Left ventricle myocardium inferior (tissue), 1 donor: ENCODE measurements at regions not wholly inside any gene's neighbourhood (a gene's known extent, or its start where the extent isn't known, plus 50 kb on each side); places are given as distances from the start of the nearest gene placed in this dataset.

Experiments used
- DNase-seq: peaks from one replicate; pipeline ENCODE4 v3.0.0-alpha.2; 2020
- H3K27ac ChIP-seq: fragments of 200-600 bp; replicated peaks from 2 replicates; pipeline ENCODE4 v1.8.0; 2021
- H3K27me3 ChIP-seq: fragments of 200-600 bp; 2 replicates; pipeline ENCODE4 v1.8.0; 2021; ENCODE audit warnings: low read depth
- H3K36me3 ChIP-seq: fragments of 200-600 bp; 2 replicates; pipeline ENCODE4 v1.8.0; 2021
- H3K4me1 ChIP-seq: fragments of 200-600 bp; 2 replicates; pipeline ENCODE4 v1.8.0; 2021
- H3K4me3 ChIP-seq: fragments of 200-600 bp; 2 replicates; pipeline ENCODE4 v1.8.0; 2021; ENCODE audit warnings: mild to moderate bottlenecking, moderate library complexity
- H3K9me3 ChIP-seq: fragments of 200-600 bp; replicated peaks from 2 replicates; pipeline ENCODE4 v1.8.0; 2021
- intact Hi-C: fragments of 100-400 bp; cut with micrococcal nuclease; formaldehyde crosslinking; loops from one replicate; pipeline ENCODE4 v1.11.0; 2022
- TF ChIP-seq, protein P1 (sequence below): fragments of 200-600 bp; IDR thresholded peaks from 2 replicates; pipeline ENCODE4 v1.8.0; 2021; ENCODE audit warnings: antibody characterized with exemption, mild to moderate bottlenecking, borderline replicate concordance
- donor health status: DM: no; HTN: yes; CAD: no; lungs with severe emphysema.

DNA sequence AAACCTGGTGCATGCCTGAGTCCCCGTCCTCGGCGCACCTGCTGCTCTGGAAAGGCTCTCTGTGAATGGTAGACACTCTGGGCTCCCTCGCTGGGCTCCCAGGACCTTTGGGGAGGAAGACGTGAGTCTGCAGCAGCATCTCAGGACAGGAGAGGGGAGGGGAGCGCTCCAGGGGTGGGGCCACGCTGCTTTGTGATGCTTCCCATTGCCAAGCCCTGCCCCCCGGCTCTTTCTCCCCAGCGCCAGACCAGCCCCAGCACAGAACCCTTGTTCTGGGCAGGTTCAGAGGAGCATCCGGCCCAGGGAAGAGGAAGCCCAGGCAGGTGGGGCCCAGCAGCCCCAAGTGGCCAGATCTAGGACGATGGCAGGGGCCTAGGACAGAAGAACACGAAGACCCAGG lies 111.2 kb downstream of the BRD1 start:
- no peak overlapping the region for H3K27ac ChIP-seq
- peaks cover 74% of the 10 kb centered on the region for H3K27me3 ChIP-seq
- H3K4me3 ChIP-seq: no peak overlapping the region
- H3K9me3 ChIP-seq: no peaks in the 10 kb centered on the region
- H3K36me3 ChIP-seq: no peaks in the 10 kb centered on the region
- intact Hi-C loops: no loop called here
- no peak for DNase-seq
- H3K4me1 ChIP-seq: no peaks in the 10 kb centered on the region
- TF ChIP-seq, protein P1, sequence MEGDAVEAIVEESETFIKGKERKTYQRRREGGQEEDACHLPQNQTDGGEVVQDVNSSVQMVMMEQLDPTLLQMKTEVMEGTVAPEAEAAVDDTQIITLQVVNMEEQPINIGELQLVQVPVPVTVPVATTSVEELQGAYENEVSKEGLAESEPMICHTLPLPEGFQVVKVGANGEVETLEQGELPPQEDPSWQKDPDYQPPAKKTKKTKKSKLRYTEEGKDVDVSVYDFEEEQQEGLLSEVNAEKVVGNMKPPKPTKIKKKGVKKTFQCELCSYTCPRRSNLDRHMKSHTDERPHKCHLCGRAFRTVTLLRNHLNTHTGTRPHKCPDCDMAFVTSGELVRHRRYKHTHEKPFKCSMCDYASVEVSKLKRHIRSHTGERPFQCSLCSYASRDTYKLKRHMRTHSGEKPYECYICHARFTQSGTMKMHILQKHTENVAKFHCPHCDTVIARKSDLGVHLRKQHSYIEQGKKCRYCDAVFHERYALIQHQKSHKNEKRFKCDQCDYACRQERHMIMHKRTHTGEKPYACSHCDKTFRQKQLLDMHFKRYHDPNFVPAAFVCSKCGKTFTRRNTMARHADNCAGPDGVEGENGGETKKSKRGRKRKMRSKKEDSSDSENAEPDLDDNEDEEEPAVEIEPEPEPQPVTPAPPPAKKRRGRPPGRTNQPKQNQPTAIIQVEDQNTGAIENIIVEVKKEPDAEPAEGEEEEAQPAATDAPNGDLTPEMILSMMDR: no peak

DNA sequence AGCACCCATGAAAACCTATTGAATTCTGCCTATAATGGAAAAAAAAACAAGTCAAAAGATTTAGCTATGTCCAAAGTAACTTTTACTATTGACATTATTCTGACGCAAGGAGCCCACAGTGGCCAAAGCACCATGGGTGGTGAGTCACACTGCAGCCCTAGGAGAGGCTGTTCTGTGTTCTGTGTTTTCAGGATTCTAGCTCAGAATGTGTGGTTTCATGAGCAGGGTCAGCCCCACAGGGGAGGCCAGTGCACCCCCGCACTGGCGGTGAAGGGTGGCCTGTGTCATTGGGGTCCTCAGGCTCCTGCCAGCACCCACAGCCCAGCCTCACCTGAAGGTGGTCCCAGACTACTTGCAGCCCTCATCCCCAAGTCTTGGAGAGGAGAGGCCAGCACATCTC lies 112.2 kb downstream of the BRD1 start:
- H3K27me3 ChIP-seq: peaks cover 75% of the 10 kb centered on the region

DNA sequence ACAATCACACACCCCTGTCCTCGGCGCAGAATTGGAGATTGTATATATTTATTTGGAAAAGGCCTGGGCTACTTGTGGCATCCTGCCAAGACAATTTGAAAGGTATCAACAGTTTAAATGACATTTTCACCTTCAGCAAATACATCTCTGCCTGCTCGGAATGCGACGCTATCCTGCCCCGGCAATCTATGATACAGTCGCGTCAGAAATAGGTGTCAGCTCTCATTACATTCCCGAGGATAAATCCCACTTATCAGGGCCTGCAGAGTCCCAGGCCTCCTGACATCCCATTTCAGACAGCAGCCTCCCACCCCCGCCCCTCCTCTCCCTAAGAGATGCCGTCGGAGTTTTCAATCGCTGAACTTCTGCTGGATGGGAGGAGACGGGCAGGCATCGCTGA lies 114.7 kb downstream of the BRD1 start:
- no peaks in the 10 kb centered on the region for H3K36me3 ChIP-seq
- no peak overlapping the region for H3K4me3 ChIP-seq
- intact Hi-C loops: no loop called here
- no peak overlapping the region for H3K27ac ChIP-seq
- no peak for DNase-seq
- H3K27me3 ChIP-seq: peaks cover 75% of the 10 kb centered on the region
- H3K4me1 ChIP-seq: no peaks in the 10 kb centered on the region
- TF ChIP-seq, protein P1: no peak
- H3K9me3 ChIP-seq: peaks cover 28% of the 10 kb centered on the region

More for the DNA sequence above, 112.2 kb downstream of the BRD1 start:
- H3K27ac ChIP-seq: no peak overlapping the region
- no peak for DNase-seq
- TF ChIP-seq, protein P1: no peak
- intact Hi-C loops: no loop called here
- H3K9me3 ChIP-seq: peaks cover 3% of the 10 kb centered on the region
- H3K4me3 ChIP-seq: no peak overlapping the region
- no peaks in the 10 kb centered on the region for H3K4me1 ChIP-seq
- H3K36me3 ChIP-seq: no peaks in the 10 kb centered on the region

DNA sequence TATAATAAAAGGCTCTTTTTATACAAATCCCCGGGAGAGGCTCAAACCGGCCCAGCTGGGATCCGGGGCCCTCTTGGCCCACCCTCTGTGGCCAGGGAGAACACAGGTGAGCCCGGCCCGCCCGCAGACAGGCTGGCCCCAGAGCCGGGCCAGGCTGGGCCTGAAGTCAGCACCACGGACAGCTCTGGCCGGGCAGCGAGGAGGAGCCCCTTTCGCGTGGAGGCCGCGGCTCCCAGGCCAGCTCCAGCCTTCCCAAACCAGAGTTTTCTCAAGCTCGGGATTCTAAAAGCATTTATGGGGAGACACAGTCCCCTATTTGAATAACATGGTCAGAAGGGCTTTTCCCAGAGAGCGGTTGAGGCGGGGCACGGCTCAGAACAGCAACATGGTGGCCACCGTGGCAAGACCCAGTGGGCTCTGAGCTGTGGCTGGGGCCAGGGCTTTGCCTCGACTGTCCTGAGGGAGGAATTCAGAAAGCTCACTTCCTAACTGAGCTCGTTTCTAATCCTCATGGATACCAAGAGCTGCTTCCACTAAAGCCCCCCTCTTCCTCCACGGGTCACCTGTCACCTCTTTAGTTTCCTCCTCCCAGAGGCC lies 115.4 kb downstream of the BRD1 start:
- H3K36me3 ChIP-seq: no peaks in the 10 kb centered on the region
- H3K27me3 ChIP-seq: peaks cover 79% of the 10 kb centered on the region
- no peaks in the 10 kb centered on the region for H3K4me1 ChIP-seq
- H3K9me3 ChIP-seq: peaks cover 28% of the 10 kb centered on the region
- intact Hi-C loops: no loop called here
- DNase-seq: no peak
- no peak overlapping the region for H3K4me3 ChIP-seq
- H3K27ac ChIP-seq: no peak overlapping the region
- TF ChIP-seq, protein P1: no peak

DNA sequence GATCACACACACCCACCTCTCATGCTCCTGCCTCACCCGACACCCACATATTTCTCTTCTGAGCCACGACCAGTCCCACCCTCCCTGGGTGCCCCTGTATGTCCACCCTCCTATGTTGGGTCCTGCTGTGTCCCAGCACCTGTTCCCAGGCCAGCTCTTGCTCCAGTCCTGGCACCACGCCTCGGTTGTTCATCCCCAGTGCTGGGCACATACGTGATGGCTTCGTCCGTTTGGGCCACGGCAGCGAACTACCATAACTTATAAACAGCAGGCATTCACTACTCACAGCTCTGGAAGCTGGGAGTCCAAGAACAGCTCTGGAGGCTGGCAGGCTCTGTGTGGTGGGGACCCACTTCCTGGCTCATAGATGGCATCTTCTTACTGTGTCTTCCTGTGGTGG lies 116.9 kb downstream of the BRD1 start:
- no peak for DNase-seq
- Histone ChIP-seq H3K9me3 (peaks cover 28% of the 10 kb centered on the region), H3K27ac (no peak overlapping the region), H3K4me1 (no peaks in the 10 kb centered on the region), H3K4me3 (no peak overlapping the region), H3K27me3 (peaks cover 76% of the 10 kb centered on the region), H3K36me3 (no peaks in the 10 kb centered on the region)
- TF ChIP-seq, protein P1: no peak
- intact Hi-C loops: no loop called here

DNA sequence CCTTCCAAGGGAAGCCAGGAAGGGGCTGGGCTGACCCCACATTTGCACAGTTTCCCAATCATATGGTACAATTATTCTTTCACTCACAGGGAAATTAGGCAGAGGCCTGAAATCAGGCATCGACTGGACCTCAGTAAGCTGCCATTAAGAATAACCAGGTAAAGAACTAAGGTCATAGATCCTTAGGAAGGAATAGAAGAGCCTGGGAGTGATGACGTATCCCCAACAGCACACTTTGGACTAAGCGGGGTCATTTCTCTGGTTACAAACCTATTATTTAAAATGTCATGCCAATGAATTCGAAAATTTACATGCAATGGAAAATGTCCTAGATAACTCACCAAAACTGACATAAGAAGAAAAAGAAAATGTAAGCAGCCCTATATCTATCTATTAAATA lies 118.2 kb downstream of the BRD1 start:
- Histone ChIP-seq H3K36me3 (no peaks in the 10 kb centered on the region), H3K27ac (no peak overlapping the region), H3K4me1 (no peaks in the 10 kb centered on the region), H3K4me3 (no peak overlapping the region), H3K9me3 (peaks cover 28% of the 10 kb centered on the region), H3K27me3 (peaks cover 88% of the 10 kb centered on the region)
- TF ChIP-seq, protein P1: no peak
- intact Hi-C loops: no loop called here
- DNase-seq: no peak
